Vagina (tissue), 2 donors: ENCODE measurements at regions not wholly inside any gene's neighbourhood (a gene's known extent, or its start where the extent isn't known, plus 50 kb on each side); places are given as distances from the start of the nearest gene placed in this dataset.

Experiments used
- CTCF ChIP-seq, 3 experiments: fragments of 450-650 bp in 2 of 3; fragments of 200-600 bp in 1 of 3; sonication (generic) in 1 of 3; IDR thresholded peaks; one replicate each; pipeline ENCODE4 v1.5.1; 2017 to 2019; ENCODE audit warnings: antibody characterized with exemption in 3 of 3, mild to moderate bottlenecking in 2 of 3, moderate library complexity in 2 of 3
- POLR2A ChIP-seq, 2 donors: fragments of 450-650 bp; IDR thresholded peaks; one replicate each; pipeline ENCODE4 v1.6.1; 2017; ENCODE audit warnings: antibody characterized with exemption in 2 of 2, mild to moderate bottlenecking in 2 of 2, moderate library complexity in 2 of 2
- POLR2AphosphoS5 ChIP-seq, 2 donors: sonication (generic); formaldehyde crosslinking; IDR thresholded peaks; one replicate each; pipeline ENCODE4 v1.9.0; 2017; ENCODE audit warnings: antibody characterized with exemption in 2 of 2, mild to moderate bottlenecking in 2 of 2, low read depth in 1 of 2; ENCODE audit not compliant: insufficient read depth in 1 of 2

GRCh38 chr3:165538166-165538565 lies 299.1 kb downstream of the BCHE start:
- no peak for TF ChIP-seq CTCF (IDR thresholded peaks at IDR 0.05)
- TF ChIP-seq POLR2A (IDR thresholded peaks at IDR 0.05) = no peak
- no peak for TF ChIP-seq POLR2AphosphoS5 (IDR thresholded peaks at IDR 0.05; ENCODE audit: insufficient read depth in 1 of 2, low read depth in 1 of 2)
